Tibial nerve (tissue), 4 donors: ENCODE measurements at regions not wholly inside any gene's neighbourhood (a gene's known extent, or its start where the extent isn't known, plus 50 kb on each side); places are given as distances from the start of the nearest gene placed in this dataset.

ENCODE experiments used
- DNase-seq, 2 donors: peaks; one replicate each; pipeline ENCODE4 v3.0.0-alpha.2; 2019; ENCODE audit warnings: low spot score in 2 of 2
- H3K27ac ChIP-seq, 4 donors: fragments of 200-600 bp; sonication (generic) in 3 of 4; one replicate each; pipeline ENCODE4 v1.5.1; 2017 to 2019; ENCODE audit warnings: mild to moderate bottlenecking in 1 of 4
- H3K27me3 ChIP-seq, 2 donors: fragments of 200-600 bp; sonication (generic) in 1 of 2; one replicate each; pipeline versions ENCODE4 v1.5.1 to v1.6.0; 2017 to 2019
- H3K36me3 ChIP-seq, 3 donors: fragments of 200-600 bp; sonication (generic); one replicate each; pipeline ENCODE4 v1.5.1; 2018 to 2019
- H3K4me1 ChIP-seq, 4 donors: fragments of 200-600 bp; sonication (generic) in 3 of 4; one replicate each; pipeline ENCODE4 v1.5.1; 2017 to 2019
- H3K4me3 ChIP-seq, 4 donors: fragments of 200-600 bp; sonication (generic) in 3 of 4; one replicate each; pipeline ENCODE4 v1.5.1; 2017 to 2019; ENCODE audit warnings: mild to moderate bottlenecking in 1 of 4, moderate library complexity in 1 of 4
- H3K9me3 ChIP-seq, 4 donors: fragments of 200-600 bp; sonication (generic) in 3 of 4; one replicate each; pipeline ENCODE4 v1.5.1; 2017 to 2019
- EP300 ChIP-seq, 2 donors: sonication (generic); formaldehyde crosslinking; IDR thresholded peaks; one replicate each; pipeline ENCODE4 v1.6.1; 2017; ENCODE audit warnings: antibody characterized with exemption in 2 of 2, mild to moderate bottlenecking in 1 of 2
- POLR2A ChIP-seq, 2 donors: fragments of 450-650 bp; IDR thresholded peaks; one replicate each; pipeline ENCODE4 v1.6.1; 2017; ENCODE audit warnings: antibody characterized with exemption in 2 of 2, mild to moderate bottlenecking in 2 of 2, moderate library complexity in 2 of 2
- WGBS, 2 donors: methylation state at CpG; one replicate each; pipeline ENCODE4 v1.1.5; 2018; 5-methylcytosine and 5-hydroxymethylcytosine counted together
- TF ChIP-seq, protein P1 (sequence below), 5 experiments: fragments of 200-600 bp in 3 of 5; fragments of 450-650 bp in 2 of 5; sonication (generic) in 3 of 5; IDR thresholded peaks; one replicate each; pipeline ENCODE4 v1.5.1; 2016 to 2019; ENCODE audit warnings: antibody characterized with exemption in 5 of 5, mild to moderate bottlenecking in 3 of 5, moderate library complexity in 2 of 5

DNA sequence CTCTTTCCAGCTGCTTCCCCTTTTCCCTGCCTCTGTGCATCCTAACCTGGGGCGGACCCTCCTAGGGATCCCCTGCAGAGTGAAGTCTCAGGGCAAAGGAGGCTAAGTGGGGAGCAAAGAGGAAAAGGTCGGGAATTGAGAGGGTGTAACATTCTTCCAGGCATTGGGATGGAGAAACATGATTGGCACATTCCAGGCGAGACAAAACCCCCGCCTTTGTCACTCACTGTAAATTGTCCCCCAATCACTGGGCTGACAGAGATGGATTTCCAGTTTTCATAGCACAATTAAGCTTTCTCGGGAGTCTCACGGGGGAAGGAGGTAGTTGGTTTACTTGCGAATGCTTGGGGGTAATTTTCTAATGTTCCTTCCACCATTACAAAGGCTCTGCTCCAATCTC lies 74.9 kb downstream of the MIAT start:
- H3K9me3 ChIP-seq: no peaks in the 10 kb centered on the region
- H3K4me3 ChIP-seq: no peak overlapping the region
- H3K27ac ChIP-seq: no peak overlapping the region
- no peaks in the 10 kb centered on the region for H3K4me1 ChIP-seq
- 69 to 70% methylated on average over 7 of the region's 7 CpGs for WGBS, 2 donors
- no peaks in the 10 kb centered on the region for H3K27me3 ChIP-seq
- TF ChIP-seq POLR2A (IDR thresholded peaks at IDR 0.05): no peak
- TF ChIP-seq EP300 (IDR thresholded peaks at IDR 0.05): no peak
- TF ChIP-seq, protein P1, sequence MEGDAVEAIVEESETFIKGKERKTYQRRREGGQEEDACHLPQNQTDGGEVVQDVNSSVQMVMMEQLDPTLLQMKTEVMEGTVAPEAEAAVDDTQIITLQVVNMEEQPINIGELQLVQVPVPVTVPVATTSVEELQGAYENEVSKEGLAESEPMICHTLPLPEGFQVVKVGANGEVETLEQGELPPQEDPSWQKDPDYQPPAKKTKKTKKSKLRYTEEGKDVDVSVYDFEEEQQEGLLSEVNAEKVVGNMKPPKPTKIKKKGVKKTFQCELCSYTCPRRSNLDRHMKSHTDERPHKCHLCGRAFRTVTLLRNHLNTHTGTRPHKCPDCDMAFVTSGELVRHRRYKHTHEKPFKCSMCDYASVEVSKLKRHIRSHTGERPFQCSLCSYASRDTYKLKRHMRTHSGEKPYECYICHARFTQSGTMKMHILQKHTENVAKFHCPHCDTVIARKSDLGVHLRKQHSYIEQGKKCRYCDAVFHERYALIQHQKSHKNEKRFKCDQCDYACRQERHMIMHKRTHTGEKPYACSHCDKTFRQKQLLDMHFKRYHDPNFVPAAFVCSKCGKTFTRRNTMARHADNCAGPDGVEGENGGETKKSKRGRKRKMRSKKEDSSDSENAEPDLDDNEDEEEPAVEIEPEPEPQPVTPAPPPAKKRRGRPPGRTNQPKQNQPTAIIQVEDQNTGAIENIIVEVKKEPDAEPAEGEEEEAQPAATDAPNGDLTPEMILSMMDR (IDR thresholded peaks at IDR 0.05): no peak
- peaks cover 0 to 36% (median 0%) of the 10 kb centered on the region in 3 donors for H3K36me3 ChIP-seq
- no peak for DNase-seq

DNA sequence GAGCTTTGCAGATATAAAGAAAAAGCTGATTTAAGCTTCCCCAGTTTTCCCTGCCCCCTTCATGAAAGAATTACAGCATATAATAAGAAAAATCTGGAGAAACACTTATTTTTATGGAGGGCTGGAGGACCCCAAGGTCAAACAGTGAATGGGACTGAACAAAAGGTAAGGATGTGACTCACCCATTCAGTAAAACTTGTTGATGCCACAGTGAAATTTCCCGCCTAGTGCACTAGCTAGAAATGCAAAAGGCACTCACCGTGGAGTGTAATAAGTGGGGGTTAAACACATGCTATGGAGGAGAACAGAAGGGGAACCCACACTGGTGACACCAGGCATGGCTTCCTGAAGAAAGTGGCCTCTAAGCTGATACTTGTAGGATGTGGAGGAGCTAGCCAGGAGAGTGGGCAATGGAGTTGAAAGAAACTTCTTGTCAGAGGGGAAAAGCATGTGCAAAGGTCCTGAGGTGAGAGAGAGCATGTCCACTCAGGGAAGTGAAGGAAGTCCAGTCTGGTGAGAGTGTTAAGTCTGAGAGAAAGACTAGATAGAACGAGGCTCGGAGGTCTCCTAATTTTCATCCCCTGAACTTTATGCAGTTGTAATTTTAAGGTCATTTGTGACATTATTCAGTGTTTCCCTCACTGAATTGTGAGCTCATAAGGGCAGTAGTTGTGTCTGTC lies 77.1 kb downstream of the MIAT start:
- TF ChIP-seq POLR2A (IDR thresholded peaks at IDR 0.05): no peak
- TF ChIP-seq EP300 (IDR thresholded peaks at IDR 0.05): no peak
- TF ChIP-seq, protein P1 (IDR thresholded peaks at IDR 0.05): no peak
- H3K4me1 ChIP-seq: no peaks in the 10 kb centered on the region
- WGBS, 2 donors: 80% methylated on average over 4 of the region's 4 CpGs
- no peaks in the 10 kb centered on the region for H3K27me3 ChIP-seq
- no peak for DNase-seq
- H3K27ac ChIP-seq: no peak overlapping the region
- H3K36me3 ChIP-seq: peaks cover 0 to 31% (median 0%) of the 10 kb centered on the region in 3 donors
- no peaks in the 10 kb centered on the region for H3K9me3 ChIP-seq
- no peak overlapping the region for H3K4me3 ChIP-seq

DNA sequence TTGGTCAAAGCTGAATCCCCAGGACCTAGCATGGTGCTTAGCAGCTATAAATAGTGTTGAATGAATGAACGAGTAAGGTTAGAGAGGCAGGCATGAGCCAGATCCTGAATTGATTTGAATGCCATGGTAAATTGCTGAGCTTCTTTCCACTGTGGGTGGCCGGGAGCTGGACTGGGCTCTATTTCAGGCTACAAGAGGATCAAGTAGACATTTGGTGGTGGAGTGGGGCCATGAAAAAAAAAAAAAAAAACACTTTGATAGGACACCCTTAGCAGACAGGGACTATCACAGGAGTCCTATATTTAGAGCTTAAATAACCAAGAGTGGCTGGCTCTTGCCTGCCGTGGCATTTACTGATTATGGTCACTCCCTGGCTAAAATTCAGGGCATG lies 77.6 kb downstream of the MIAT start:
- WGBS, 2 donors: 62 to 76% methylated on average over 3 of the region's 3 CpGs
- DNase-seq: no peak
- TF ChIP-seq, protein P1 (IDR thresholded peaks at IDR 0.05): no peak
- TF ChIP-seq EP300 (IDR thresholded peaks at IDR 0.05): no peak
- no peak for TF ChIP-seq POLR2A (IDR thresholded peaks at IDR 0.05)
- Histone ChIP-seq H3K9me3 (no peaks in the 10 kb centered on the region), H3K4me1 (no peaks in the 10 kb centered on the region), H3K27ac (no peak overlapping the region), H3K36me3 (peaks cover 0 to 31% (median 0%) of the 10 kb centered on the region in 3 donors), H3K4me3 (no peak overlapping the region), H3K27me3 (no peaks in the 10 kb centered on the region)

DNA sequence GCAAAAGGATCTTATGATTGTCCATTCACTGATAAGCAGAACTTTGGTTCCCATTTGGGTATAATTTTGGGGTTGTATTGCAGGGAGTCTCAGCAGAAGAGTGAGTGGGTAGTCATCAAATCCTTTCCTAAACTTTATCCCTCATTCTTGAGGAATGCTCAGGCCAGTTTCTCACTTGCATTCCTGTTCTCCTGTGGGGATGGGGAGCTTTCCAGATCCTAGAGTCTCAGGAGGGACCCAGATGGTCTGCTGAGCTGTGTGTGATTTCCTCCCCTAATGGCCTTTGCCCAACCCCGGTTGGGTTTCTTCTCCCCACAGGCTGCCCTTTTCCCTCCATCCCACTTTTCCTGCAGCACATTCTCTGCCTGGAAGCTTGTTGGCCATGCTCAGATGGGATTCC lies 79.9 kb downstream of the MIAT start:
- H3K36me3 ChIP-seq: peaks cover 0 to 39% (median 0%) of the 10 kb centered on the region in 3 donors
- H3K27ac ChIP-seq: no peak overlapping the region
- no peaks in the 10 kb centered on the region for H3K9me3 ChIP-seq
- no peak for DNase-seq
- no peaks in the 10 kb centered on the region for H3K4me1 ChIP-seq
- H3K4me3 ChIP-seq: no peak overlapping the region
- TF ChIP-seq EP300 (IDR thresholded peaks at IDR 0.05) (no peak), POLR2A (IDR thresholded peaks at IDR 0.05) (no peak)
- TF ChIP-seq, protein P1 (IDR thresholded peaks at IDR 0.05): no peak
- WGBS, 2 donors: 58 to 65% methylated on average over 1 of the region's 1 CpG
- no peaks in the 10 kb centered on the region for H3K27me3 ChIP-seq

DNA sequence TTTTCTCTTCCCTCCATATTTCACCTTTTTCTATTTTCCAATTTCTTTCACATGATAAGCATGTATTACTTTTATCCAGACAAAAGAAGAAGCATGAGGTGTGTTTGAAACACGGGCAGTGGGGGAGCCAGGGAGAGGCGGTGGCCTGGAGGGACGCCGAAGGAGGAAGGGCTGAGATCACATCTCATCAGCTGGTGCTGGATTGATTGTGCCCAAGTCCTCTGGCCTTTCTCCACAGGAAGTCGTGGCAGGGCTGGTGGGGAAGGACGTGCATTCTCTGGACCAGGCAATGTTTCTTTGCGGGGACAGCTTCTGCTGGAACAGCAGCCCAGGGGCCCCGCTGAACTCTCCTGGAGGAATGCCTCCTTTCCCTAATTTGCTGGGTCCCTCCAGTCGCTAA lies 82.9 kb downstream of the MIAT start:
- H3K36me3 ChIP-seq: peaks cover 0 to 30% (median 0%) of the 10 kb centered on the region in 3 donors
- H3K4me1 ChIP-seq: no peaks in the 10 kb centered on the region
- WGBS, 2 donors: 47 to 54% methylated on average over 9 of the region's 9 CpGs
- no peaks in the 10 kb centered on the region for H3K9me3 ChIP-seq
- no peak overlapping the region for H3K4me3 ChIP-seq
- H3K27me3 ChIP-seq: no peaks in the 10 kb centered on the region
- no peak for DNase-seq
- no peak overlapping the region for H3K27ac ChIP-seq
- TF ChIP-seq EP300 (IDR thresholded peaks at IDR 0.05) (no peak), POLR2A (IDR thresholded peaks at IDR 0.05) (no peak)
- TF ChIP-seq, protein P1 (IDR thresholded peaks at IDR 0.05): no peak
